Esophagus mucosa (tissue), 1 donor: ENCODE measurements at regions not wholly inside any gene's neighbourhood (a gene's known extent, or its start where the extent isn't known, plus 50 kb on each side); places are given as distances from the start of the nearest gene placed in this dataset.

Experiments used
- ATAC-seq: fragments of 200-7000 bp; cut with Tn5 transposase; one replicate; pipeline ENCODE4 v1.9.1; 2020
- donor health status: DM: yes; HTN: yes; CAD: no.

DNA sequence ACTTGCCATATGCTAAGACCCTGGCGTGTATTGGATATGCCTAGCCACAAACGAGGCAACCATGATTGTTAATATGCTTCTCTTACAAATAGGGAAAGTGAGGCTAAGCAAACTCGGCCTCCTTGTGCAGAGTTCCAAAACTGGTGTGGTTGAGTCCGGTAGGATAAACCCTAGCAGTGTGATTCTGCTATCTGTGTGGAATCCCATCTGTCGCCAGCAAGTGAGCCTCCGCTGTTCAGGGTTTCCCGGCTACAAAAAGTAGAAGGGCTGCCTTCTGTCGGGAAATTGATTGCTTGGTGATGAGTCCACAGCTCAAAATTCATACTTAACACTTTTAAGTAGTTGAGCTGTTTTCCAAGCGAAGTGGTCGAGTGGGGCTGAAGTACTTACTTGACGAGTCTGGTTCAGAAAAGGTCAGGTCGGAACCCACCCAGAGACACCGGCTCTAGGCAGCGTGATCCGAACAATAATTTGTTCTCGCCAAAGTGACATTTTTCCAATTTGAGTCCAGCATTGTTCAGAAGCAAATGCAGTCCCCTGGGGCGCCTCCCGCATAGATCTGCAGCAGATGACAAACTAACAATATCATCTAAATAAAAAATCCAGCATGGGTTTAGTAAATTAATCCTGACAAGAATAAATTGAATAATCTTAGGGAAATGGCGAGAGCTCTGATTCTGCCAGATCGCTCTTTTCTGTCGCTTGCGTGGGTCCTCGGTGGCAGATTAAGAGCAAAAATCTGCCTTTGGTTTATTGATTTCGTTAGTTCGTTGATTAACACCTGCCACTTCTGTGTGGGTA is 686.7 kb upstream of the RBFOX1 start:
- no peak for ATAC-seq

DNA sequence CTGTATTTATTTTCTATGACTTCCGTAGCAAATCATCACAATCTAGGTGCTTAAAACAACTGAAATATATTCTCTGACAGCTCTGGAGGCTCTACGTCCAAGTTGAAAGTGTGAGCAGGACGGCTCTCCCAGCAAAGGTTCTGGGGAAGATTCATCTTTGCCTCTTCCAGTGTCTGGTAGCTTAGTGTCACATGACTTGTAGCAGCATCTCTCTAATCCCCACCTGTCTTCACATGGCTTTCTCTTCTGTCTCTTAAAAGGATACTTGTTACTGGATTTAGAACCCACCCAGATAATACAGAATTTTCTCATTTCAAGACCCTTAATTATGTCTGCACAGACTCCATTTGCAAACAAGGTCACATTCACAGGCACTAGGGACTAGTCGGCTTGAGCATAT is 687.7 kb upstream of the RBFOX1 start:
- ATAC-seq: no peak

DNA sequence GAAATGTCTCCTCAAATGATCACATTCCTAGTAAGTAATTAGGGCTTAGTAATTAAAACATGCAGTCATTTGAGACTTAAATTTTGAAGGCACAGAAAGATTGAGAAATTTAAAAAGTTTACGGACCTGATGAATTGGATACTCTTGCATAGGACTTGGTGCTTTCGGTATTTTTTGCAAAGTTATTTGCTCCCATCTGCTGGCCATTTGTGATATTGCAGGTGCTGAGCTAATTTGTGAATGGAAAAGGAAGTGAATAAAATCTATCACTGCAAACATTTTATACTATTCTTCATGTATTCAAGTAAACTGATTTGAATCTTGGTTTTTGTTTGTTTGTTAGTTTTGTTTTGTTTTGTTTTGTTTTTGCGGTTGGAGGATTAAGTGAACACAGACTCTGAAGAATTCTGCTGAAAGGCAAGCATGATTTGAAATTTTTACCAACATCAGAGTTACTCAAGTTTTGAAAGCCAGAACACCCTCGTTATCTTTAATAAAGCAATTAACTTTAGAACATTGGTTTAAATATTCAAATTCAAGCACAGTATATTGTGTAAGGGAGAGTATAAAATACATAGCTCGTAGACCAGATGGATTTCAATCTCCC is 689.5 kb upstream of the RBFOX1 start:
- ATAC-seq: peak; percentile 46

DNA sequence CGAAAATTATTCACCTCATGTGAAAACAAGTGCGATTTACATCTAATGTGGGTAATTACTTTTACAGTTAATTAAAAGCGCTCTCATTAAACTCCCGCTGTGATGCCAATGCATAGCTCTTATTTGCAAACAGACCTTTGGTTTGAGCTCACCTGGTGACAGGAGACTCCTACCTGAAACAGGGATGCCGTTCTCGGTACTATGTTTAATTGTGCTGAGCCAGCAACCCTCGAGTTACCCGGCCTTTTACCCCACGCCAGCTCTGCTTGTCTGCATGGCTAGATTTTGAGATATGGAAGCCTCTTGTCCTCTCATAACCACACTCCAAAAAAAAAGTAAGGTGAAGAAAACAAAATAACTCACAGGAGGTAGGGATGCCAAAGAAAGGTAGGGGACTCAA is 690.4 kb upstream of the RBFOX1 start:
- no peak for ATAC-seq

DNA sequence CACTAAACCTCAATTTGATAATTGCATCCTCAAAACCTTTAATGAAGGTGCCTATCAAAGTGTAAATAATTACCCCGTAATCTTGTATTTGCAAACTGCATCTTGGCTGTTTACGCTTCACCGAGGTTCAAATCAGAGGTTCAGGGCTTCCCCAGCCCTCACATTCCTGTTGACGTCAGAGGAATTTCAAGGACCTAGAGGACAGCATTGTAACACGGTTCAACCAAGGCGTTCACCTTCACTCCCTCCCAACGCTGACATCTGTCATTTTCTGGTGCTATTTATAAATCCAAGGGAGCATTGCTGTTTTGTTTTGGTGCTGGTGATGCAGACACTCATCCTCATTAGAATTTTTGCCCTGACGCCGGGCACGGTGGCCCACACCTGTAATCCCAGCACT is 691.6 kb upstream of the RBFOX1 start:
- no peak for ATAC-seq

DNA sequence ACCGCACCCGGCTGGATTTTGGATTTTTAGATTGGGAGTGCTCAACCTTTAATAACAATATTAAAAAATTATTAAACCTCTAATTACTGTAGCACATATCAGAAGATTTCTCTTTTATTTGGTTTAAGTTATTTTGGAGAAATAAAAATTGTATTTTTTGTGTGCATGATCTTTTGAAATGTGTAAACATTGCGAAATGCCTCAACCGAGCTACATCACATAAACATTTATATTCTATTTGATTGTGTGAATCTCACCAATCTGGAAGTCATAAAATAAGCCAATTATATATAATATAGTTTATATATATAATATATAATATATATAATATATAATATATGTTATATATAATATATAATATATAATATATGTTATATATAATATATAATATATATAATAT is 696.2 kb upstream of the RBFOX1 start:
- no peak for ATAC-seq

DNA sequence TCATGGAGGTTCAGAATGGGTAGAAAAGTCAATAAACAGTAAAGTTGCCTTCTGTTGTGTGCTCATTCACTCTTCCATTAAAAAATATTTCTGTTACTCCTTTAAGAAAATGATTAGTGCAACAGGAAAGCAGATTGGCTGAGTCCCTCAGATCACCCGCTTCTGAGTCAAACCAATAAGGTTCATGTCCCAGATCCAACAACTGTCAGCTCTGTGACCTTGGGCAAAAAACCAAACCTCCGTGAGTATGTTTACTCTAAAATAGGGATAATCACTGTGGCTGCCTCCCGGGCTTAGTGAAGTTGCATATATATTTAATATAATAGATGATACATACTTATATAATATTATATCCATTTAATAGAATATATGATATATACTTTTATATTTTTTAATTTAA is 698.5 kb upstream of the RBFOX1 start:
- ATAC-seq: no peak

DNA sequence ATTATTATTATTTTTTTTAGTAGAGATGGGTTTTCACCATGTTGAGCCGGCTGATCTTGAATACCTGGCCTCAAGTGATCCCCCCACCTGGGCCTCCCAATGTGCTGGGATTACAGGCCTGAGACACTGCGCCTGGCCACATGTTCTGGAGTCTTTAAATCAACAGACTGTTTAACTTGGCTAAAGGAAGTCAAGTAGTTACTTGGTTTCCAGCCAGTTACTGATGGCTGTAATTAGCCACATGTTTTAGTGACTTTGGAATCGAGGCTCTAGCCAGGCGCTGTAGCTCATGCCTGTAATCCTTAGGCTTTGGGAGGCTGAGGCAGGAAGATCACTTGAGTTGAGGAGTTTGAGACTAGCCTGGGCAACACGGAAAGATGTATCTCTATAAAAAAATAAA is 699.2 kb upstream of the RBFOX1 start:
- ATAC-seq: no peak

DNA sequence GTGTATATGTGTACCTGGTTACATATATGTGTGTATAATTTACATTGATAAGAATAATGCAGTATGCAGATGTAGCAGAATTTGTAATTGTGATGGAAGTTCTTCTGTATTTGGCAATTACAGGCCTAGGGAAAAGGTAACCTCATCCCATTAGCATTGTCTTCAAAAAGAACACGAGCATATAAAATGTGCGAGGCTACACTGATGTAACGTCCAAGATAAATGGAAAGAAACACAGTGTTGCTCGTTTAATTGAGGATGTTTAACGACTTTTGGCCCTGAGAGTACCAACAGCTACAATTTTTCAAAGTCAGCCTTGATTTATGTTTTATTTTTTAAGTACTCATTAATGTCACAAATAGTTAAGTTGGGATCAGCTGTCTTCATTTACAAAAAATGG is 703.5 kb upstream of the RBFOX1 start:
- ATAC-seq: no peak

DNA sequence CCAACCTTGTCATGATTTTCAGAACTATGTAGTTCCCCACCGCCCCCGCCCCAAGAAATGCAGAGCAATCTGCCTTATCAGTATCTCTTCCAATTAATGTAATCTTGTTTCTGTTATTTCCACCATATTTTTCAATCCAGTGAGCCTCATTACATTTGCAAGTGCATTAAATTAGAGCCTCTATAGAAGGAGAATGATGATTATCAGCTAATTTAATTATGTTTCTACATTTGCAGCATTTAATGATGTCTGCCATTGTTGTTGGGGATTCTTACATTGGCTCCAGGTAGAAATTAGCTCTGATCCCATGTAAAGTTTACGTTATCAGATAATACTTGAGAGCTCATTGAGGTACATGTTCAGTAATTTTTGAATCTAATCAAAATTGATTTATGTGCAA is 707.0 kb upstream of the RBFOX1 start:
- ATAC-seq: no peak

DNA sequence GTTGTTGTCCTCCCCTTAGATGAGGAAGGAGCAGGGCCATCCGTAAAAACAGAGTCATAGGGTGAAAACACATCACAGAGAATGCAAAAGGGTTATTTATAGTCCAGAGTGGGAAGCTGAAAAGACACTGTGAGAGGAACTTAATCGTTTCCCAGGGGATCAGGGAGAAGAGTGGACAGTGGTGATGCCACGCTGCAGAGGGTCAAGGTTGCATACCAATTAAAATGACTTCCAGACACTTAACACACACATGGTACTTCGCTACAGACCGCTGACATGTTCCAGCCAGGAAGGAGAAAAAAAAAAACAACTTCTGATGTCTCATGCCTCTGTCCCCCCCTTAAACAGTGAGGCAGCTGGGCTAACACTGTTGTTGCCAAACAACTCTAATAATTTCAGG is 713.8 kb upstream of the RBFOX1 start:
- ATAC-seq: no peak

DNA sequence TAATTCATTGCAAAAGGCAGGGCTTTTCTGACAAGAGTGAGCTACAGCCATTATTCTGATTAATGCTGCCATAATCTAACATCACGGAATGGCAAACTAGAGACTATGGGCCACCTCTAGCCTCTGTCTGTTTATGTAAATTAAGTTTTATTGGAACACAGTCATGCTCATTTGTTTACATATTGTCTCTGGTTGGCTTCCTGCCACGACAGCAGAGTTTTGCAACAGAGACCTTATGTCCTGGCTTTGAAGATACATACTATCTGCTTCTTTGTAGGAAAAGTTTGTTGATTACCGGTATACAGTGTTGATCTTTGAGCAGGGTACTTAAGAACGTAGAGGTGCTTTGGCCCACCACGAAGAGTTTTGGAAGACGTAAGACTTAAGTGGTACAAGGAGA is 715.9 kb upstream of the RBFOX1 start:
- no peak for ATAC-seq

DNA sequence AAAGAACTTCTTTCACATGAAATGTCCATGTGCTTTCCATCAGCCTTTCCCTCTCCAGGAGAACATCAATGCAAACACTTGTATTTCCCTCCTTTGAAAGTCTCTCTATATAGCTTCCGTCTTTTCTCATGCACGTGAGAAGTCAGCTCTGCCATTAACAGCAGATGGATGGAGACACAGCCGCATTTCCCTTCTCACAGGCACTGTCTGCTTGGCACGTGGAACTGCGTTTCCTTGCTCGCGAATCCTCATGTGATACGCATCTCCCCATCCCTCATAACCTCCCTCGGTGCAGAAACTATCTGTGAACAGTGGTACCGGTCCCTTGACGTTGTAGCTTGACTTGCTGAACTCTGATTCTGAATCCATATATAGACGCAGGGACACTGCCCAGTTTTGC is 717.0 kb upstream of the RBFOX1 start:
- no peak for ATAC-seq

DNA sequence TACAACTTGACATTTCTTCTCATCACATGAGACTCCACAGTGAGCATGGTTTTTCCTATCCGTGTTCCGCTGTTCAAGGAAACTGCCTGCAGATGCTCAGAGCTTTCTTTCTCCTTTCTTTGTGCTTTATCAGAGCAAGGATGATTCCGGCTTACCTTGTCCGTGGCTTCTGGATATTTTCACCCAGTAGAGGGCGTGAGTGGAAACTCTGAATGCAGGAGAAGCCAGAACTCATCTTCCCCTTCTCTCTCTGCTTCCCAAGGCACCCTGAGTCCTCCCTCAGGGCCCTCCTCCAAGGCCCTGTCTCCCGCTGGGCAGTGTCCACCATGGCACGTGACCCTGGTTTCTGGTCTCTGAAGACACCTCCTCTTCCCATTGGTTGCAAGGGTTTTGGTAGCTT is 721.1 kb upstream of the RBFOX1 start:
- ATAC-seq: no peak

DNA sequence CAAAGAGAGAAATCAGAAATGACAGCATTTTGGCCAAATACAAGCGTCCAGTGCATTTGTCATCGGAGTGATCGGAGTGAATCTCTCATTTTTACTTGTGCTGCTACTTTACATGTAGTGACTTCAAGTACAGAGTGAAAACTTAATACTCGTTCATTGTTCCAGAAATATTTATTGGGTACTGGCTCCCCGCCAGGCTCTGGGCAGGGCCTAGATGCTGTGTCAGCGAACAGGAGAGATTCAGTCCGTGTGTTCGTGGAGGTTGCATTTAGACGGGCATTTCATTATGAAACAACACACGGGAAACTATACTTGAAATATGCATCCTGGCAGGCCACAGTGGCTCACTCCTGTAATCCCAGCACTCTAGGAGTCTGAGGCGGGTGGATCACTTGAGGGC is 727.2 kb upstream of the RBFOX1 start:
- ATAC-seq: no peak

DNA sequence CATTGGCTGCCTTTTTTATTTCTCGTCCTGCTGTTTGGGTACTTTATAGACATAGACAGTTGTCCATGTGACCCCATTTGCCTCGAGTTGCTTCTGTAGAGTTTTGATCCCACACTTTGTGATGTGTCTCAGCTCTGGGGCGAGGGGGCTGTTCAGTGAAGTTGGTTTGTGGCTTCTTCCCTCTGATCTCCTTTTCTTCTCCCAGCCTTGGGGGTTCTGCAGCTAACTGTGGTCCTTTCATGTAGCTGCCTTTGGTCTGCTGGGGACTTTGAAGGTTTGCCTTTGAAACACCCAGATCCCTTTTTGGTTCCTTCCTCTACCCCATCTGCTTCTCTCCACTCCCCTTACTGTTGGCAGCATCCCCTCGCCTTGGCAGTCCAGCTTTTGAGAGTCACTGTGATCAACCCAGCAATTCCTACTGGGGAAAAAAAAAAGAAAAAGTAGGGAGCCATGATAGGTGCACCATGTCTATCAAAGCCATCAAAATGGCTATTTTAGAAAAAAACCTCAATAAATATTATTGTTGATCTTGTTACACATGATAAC is 728.8 kb upstream of the RBFOX1 start:
- ATAC-seq: no peak

DNA sequence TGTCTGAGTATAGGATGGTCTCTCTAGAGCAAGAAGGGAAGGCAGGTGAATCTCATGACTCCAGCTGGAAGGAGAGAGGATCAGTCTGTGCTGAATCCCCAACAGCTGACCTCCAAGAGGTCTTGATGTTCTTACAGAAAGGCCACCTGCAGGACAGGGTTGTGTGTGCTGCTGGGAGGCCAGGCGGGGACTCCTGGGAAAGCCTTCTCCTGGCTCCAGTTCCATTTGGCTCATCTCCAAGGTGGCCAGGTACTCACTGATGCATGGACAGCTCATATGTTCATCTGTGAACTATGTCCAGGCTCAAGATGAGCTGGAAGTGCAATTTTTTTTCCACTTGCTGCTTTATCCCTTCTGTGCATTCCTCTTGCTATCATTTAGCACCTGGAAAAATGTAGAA is 730.2 kb upstream of the RBFOX1 start:
- ATAC-seq: no peak

DNA sequence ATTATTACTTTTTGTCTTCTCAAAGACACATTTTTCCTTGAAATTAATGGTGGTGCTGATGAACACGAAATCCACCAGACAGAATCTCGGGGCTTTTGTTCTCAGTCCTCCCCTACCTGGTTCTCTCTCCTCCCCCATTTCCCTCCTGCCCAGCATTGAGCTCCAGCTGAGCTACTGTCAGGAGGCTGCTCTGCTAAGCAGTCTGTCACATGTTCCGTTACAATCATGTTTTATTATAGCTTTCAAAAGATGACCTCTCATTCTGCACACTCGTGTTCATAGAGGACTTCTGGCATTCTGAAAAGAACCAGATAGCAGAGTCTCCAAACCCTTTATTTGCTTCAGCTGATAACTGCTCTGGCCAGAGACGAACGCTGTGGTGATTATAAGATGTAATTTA is 732.5 kb upstream of the RBFOX1 start:
- ATAC-seq: no peak

DNA sequence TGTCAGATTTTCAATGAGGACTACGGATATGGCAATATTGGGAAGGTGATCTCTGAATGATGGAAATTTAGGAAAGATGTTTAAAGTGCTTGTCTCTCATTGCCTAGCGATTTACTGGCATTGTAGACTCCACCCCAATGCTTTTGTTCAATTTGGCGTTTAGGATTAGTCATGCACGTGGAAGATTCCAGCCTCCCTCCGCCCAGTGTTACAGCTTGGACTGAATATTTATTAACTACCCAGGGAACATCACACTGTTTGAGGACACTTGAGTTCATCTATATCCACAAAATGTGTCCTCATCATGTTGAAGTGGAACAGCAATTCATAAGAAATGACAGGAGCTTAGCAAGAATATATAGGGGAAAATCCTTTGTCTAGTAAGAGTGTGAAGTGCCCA is 738.8 kb upstream of the RBFOX1 start:
- ATAC-seq: no peak

DNA sequence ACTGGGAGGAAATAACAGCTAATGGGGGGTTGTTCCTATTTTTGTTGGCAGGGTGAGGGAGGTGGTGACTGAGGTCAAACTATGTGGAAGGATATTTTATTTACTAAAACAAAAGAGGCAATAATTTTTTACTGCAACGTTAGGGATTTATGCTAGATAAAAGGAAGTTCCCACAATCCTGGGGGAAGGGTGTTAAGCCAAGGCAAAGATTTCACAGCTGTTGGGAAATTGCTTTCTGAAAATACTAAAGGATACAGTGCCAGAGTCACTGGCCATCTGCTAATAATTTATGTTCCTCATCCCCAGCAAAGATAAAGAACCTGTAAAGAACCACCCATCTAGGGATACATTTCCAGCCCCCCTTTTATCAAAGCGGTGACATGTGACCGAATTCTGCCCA is 756.0 kb upstream of the RBFOX1 start:
- no peak for ATAC-seq

DNA sequence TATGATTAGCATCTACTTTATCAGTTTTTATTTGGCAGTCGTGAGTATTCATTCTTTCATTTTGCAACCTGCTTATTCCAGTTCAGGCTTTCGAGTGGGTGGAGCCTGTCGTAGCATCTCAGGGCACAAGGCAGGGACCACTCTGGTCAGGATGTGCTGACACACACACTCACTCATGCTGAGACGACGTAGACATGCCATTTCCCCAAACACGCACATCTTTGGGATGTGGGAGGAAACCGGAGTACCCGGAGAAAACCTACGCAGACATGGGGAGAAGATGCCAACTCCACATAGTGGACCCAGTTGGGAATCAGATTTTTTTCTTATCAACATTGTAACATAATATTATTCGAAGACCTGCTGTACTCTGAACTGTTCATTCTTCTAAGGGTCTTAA is 756.5 kb upstream of the RBFOX1 start:
- no peak for ATAC-seq

DNA sequence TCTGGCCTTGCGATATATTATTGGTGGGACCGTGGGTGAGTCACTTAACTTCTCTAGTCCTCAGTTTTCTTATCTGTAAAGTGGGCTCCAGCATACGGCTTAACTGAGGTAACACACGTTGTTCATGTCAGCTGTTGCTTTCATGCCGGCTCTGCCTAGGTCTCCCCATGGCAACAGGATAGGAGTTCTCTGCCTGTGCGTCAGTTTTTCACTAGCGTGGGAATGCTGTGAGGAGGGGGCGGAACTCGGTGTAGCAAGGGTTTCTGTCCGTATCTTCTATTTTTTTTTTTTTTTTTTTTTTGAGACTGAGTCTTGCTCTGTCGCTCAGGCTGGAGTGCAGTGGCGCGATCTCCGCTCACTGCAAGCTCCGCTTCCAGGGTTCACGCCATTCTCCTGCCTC is 758.5 kb upstream of the RBFOX1 start:
- ATAC-seq: no peak

DNA sequence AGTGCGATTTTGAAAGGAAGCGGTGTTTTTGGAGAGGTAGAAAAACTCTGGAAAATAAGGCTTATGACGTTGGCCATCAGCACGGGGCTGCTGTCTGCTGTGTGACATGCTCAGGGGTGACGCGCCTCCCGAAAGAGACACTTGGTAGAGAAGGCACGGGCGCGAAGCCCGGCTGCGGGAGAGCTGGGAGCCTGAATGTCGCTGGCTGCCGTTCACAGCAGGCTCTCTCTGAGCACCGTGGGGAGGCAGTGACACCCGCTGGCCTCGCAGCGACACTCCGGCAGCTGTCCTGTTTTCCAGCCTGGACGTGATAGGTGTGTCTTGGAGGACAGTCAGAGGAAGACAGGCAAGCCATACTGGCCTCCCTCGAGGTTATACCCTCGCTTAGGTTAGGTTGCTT is 759.1 kb upstream of the RBFOX1 start:
- ATAC-seq: no peak

DNA sequence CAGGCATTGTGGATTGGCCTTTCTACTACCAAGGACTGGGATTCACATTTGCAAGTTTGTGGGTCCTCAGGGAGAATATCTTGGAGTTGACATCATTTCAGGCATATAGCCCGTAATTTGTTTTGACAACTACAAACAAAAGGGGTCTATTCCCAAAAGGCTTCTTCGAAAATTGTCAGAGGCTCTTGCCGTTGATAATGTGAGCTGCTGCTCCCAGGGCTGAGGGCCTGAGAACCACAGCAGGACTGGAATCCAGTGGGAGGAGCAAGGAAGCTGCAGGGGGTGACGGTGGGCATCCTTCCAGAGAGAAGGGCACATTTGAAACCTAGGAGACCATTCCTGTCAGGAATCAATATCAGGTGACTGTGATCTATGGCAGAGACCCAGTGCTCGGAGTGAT is 761.6 kb upstream of the RBFOX1 start:
- no peak for ATAC-seq

DNA sequence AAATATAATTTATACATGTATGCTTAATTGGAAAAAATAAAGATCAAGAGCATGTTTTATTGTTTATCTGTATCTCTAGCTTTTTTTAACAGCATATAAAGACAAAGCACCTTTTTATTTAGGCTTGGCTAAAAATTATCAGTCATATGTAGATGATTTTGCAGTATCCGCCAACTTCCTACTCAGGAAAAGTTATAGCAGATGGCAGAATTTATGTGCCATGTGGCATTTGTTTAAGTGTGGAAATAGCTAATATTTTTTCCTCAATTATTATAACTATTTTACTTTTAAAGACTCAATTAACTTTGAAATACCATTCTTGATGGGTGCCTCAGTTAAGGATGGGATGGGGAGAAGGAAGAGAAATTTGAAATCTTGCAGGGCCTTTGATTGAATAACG is 762.1 kb upstream of the RBFOX1 start:
- ATAC-seq: no peak
